T-helper 9 cell (primary cell): ENCODE measurements at regions not wholly inside any gene's neighbourhood (a gene's known extent, or its start where the extent isn't known, plus 50 kb on each side); places are given as distances from the start of the nearest gene placed in this dataset.

Source experiments
- DNase-seq: peaks from one replicate; pipeline ENCODE4 v3.0.0-alpha.2; 2020

- no peak for DNase-seq
Measured at GRCh38 chr6:44771647-44772415, 384.3 kb downstream of the CDC5L start.

GRCh38 chr6:44772838-44773237 is 385.3 kb downstream of the CDC5L start:
- DNase-seq, result no peak

GRCh38 chr6:44775121-44775520 is 387.6 kb downstream of the CDC5L start:
- DNase-seq, result no peak

GRCh38 chr6:44776344-44776743 is 388.8 kb downstream of the CDC5L start:
- DNase-seq, result no peak

- DNase-seq, result no peak
Measured at GRCh38 chr6:44778513-44778912, 391.0 kb downstream of the CDC5L start.
